Endothelial cell of hepatic sinusoid (primary cell): ENCODE measurements at regions not wholly inside any gene's neighbourhood (a gene's known extent, or its start where the extent isn't known, plus 50 kb on each side); places are given as distances from the start of the nearest gene placed in this dataset.

Experiments used
- in situ Hi-C: cut with HindIII; loops from 2 replicates; pipeline ENCODE4 v1.10.0; 2017; ENCODE audit warnings: low sequenced_read_pairs

DNA sequence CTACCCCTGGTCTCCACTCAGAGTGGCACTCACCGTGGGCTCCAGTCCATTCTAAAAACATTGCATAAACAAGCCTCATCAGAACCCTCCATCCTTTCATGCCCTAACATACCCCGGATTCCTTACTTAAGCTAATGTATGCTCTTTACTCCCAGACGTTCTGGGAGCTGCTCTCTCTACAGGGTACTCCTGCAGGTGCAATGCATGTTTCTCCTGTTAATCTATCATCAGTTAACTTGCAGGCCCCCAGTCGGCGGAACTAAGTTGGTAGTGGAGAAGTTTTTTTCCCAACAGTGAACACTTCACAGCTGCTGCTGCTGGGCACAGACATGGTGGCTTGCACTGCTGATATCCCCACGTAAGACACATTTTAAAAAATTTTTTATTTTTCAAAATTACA, 161.6 kb upstream of the FAT1 start:
- in situ Hi-C loops, result no loop called here

DNA sequence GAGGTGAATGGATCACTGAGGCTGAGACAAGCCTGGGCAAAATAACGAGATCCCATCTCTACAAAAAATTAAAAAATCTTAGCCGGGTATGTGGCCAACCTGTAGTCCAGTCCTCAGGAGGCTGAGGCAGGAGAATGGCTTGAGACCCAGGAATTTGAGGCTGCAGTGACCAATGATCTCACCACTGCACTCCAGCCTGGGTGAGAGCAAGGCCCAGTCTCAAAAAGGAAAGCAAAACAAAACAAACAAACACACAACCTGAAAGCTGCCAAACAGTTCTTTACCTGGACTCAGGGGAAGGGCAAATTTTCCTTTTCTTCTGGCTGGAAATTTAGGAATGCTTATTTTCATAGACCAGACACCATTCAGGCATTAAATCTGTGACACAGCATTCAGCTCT, 163.1 kb upstream of the FAT1 start:
- in situ Hi-C loops, result no loop called here

DNA sequence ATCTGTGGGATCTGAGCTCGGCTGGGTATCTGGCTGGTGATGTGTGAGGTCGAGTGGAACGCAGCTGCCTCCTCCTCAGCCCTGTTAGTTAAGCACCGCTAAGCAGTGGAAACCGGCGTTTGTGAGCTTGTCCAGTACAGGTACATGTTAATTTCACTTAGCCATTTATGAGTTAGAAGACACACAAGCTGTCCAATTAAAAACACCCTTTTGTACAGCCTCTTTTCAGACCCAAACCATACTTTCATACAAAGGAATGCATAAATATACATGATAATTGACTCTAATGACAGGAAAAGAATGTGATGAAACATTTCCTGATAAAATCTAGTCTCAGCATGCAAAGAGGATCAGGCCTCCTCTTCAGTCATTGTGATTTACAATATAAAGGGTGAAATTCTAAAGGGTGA, 163.6 kb upstream of the FAT1 start:
- in situ Hi-C loops, result no loop called here

DNA sequence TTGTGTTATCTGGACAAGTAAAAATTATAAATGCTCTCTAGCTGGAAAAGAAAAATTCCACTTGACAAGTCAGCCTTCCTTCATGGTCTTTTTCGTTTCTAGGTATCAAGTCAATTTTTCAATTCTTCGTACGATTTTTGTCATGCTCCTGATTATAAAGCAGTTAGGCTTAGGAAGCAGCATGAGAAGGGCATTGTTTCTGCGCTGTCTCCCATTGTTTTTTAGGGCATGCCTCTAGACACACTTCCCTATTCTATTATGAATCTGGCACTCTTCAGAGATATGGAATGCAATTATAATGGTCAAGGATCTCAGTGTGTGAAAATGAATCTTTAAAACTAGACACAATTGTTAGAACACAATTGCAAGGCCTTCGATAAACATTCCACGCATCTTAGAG, 164.1 kb upstream of the FAT1 start:
- in situ Hi-C loops, result no loop called here

DNA sequence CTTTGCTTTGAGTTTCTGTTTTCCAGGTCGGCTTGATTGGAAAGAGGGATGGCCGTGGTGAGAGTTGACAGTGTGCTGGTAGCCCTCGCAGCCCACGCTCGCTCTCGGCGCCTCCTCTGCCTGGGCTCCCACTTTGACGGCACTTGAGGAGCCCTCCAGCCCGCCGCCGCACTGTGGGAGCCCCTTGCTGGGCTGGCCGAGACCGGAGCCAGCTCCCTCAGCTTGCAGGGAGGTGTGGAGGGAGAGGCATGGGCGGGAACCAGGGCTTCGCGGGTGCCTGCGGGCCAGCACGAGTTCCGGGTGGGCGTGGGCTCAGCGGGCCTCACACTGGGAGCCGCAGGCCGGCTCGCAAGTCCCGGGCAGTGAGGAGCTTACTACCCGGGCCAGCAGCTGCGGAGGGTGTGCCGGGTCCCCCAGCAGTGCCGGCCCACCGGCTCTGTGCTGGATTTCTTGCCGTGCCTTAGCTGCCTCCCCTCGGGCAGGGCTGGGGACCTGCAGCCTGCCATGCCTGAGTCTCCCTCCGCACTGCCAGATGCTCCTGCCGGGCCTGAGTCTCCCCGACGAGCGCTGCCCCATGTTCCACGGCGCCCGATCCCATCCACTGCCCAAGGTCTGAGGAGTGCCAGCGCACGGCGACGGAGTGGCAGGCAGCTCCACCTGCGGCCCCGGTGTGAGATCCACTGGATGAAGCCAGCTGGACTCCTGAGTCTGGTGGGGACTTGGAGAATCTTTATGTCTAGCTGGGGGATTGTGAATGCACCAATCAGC, 166.4 kb upstream of the FAT1 start:
- in situ Hi-C loops, result no loop called here

DNA sequence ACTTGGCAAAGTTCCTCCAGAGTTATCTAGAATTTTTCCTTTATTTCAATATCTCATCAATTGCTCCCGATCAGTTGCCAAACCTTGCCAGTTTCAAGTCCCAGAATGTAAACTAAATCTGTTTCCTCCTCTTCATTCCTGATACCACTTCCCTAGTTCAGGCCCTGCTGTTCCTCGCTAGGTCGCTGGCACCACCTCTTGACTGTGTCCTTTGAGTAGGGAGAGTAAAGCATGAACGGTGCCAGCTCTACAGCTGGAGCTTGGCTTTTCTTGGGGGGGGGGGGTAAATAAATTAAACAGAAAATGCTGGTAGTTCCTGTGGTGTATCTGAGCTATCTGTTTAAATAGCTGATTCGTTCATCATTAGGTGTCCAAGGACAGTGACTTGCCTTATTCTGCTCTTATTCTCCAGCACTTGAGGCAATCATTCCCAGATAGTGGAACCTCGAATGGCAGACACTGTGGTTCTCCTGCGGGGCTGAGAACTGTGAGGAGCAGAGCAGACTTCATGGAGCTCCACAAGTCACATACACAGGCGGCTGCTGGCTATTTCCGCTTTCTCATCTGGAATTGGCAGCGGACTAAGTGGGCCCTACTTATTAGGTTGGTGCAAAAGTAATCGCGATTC, 168.3 kb upstream of the FAT1 start:
- in situ Hi-C loops, result no loop called here

DNA sequence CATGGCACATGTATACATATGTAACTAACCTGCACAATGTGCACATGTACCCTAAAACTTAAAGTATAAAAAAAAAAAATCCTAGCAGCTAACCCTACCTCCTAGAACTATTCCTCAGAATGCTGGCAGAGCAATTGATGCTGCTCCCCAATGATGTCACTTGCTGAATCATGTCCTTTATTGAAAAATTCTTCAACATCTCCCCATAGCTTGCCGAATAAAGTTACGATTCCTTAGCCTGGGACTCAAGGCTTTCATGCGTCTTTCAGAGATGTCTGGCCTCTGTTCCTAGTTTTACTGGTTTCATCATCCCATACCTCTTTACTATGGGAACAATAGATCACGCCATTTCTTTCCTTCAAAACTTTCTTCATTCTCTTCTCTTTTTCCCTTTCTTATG, 174.7 kb upstream of the FAT1 start:
- in situ Hi-C loops, result no loop called here

DNA sequence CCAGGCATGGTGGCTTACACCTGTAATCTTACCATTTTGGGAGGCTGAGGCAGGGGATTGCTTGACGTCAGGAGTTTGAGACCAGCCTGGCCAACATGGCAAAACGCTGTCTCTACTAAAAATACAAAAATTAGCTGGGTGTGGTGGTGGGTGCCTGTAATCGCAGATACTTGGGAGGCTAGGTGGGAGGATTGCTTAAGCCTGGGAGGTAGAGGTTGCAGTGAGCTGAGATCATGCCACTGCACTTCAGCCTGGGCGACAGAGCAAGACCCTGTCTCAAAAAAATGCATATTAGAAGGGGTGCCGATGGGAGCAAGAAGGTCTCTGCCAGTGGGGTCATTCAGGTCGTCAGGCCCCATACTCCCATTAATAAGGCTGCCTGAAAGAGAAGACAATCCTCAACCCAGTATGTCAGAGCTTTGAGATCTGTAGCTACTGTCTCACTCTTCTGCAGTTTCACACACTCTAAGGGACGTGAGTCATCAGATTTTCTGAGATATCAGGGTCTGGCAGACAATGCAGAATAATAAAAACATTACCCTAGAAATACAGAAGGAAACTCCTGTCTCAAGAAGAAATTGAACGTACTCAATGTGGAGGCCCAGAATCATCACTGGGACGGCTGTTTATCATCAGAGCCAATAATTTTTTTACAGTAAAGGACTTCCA, 176.7 kb upstream of the FAT1 start:
- in situ Hi-C loops, result no loop called here

DNA sequence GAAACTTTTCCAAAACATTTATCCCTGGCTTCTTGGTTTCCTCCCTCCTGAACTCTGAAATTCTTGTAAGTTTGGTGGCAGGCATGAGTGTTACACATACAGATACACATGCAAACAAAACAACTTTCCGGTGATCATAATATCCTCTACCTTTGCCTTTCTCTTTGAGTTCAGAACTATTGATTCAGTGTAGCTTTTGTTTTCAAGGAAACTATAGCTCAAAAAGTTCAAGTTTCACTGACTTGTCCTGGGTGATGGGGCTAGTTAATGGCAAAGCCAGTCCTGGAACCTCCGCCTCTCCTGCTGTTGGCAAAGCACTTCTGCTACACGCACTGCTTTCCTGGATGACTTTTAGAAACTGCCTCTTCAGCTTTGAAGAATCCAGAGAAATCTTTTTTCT, 177.3 kb upstream of the FAT1 start:
- in situ Hi-C loops, result no loop called here

DNA sequence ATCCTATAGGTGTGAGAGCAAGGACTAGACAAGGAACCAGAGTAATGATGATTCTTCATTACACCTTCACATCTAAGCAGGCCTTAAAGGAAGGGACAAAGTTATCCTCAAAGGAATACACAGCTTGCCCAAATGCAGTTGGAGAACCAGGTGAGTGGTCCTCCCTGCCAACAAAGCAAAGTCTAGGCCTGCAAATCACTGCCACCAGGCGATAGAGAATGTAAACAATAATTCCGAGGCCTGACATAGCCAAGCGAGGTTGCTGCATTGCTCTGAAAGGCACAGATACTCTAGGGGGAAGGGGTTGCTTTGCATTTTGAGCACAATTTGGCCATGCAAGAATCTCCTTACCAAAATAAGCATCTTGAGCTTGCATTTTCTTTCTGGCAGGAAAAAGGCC, 178.2 kb upstream of the FAT1 start:
- in situ Hi-C loops, result no loop called here

DNA sequence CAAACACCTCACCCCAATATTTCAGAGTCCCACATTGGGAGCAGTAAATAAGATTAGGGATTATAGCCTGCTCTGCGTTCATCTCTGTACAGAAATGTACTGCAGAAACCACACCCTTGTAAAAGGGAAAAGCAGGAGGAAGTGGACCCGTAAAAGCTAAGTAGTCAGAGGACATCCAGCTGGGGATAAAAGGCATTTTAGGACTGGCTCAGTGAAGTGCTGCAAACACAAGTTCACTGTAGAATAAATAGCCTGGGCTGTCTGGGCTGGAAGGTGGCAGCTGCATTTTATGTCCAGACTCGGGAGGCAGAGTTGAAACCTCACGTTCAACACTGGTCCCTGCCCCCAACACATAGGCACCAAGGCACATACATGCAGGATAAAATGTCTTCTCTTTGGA, 178.7 kb upstream of the FAT1 start:
- in situ Hi-C loops, result no loop called here

DNA sequence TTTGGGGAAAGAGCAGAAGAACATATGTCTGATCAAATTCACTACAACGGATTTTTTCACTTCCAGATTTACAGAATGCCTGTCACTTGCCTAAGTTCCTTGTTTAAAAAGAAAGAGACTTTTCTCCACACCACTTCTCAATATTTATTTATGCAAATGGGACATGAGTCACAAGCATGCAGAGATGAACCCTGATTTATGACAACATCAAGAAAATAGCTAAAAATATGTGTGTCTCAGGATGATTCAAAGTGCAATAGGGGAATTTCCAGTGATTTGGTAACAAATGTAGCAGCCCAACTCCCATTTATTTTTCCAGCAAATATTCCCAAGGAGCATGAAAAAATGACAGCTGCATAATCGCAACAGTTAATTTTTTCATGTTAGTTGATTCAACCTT, 180.4 kb upstream of the FAT1 start:
- in situ Hi-C loops, result no loop called here

DNA sequence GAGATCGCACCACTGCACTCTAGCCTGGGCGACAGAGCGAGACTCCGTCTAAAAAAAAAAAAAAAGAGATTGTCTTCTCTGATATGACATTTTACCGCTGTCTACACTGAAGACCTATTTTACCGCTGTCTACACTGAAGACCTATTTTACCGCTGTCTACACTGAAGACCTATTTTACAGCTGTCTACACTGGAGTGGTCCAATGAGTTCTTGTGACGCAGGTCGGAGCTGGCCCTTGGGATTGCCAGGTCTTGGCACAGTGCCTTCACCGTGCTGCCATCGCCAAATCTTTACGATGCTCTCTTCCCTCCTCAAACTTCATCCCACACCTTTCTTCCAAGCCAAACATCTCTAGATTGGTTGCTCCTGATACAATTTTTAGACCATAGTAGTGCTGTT, 183.1 kb upstream of the FAT1 start:
- in situ Hi-C loops, result no loop called here

DNA sequence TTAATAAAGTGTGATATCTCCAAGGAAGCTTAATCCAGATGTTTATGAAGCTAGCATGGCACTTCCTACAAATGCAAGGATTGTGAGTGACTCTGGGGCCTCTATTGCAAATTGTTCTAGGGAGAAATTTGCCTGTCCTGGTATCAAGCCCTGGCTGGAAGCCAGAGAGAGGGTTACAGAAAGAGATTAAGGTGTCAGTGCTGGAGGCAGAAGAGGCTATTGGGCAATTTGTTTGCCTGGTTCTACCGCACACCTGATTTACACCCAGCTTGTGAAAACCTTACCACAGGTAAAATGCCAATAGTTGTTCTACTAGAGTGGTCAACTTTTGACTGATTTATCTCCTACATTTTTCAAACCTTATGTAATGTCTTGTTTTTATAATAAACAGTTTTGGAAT, 186.7 kb upstream of the FAT1 start:
- in situ Hi-C loops, result no loop called here

DNA sequence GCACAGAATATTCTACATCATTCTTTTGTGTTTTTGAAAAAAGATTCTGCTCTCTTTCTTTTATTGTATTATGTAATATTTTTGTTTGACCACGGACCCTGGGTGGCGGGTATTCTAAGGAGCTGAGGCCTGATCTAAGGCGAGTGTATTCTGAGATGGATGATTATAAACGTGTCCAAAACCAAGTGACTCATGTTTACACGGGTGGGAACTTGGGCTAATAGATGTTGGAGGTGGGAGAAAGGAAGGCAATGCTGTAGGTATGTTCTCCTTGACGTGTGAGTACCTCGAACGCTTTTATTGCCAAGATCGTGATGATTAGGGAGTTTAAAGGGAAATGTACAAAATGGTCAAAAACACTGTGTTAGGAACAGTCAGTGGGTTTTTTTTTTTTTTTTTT, 188.9 kb upstream of the FAT1 start:
- in situ Hi-C loops, result no loop called here

DNA sequence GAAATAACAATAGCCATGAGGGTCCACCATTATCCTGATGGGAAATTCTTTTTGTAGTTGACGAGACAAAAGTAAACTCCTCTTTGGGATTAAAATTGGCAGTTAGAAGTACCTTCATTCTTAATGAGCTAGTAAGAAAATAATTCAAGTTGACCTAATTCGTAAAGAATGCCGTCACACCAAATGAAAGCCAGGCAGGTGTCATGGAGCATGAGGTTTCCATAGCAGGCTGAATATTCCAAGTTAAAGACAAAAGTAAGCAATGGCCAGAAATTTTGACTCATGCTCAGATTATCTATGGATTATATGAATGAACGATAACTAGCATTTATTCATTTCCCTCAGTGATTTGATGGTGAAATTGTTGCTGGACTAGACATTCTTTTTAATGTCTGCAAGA, 192.2 kb upstream of the FAT1 start:
- in situ Hi-C loops, result no loop called here

DNA sequence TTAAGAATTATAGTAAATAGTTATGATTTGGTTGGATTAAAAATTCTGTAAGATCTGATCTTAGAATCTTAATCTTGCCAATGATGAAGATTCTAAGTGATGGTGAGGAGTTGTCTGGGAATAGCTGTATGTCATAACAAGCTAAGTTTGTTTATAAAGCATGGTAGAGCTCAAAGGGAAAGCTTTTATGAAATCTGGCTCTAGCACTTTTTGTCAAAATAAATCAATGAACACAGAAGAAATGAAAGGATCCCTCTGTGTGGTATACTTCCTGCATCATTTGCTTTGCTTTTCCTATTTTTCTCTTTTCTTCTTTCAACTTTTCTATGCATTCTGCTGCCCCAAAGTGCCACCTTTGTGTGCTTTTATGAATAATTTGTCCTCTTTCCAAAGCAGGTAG, 193.5 kb upstream of the FAT1 start:
- in situ Hi-C loops, result no loop called here

DNA sequence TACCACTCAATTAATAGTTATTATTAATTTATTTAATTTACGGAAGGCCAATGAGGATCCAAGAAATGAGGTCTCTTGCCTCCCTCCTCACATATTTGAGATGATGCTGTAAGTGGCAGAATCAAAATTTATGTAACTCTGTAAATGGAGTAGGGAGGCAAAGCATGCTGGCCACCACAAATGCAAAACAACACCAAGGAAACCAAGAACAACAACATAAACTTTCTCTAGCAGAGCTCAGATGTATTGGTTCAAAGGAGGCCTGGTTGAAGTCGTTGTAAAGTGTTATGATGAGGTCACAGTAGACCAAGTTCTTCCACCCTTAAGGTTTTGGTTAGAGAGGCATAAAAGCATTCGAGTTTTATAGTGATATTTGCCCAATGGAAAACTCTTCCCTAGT, 194.8 kb upstream of the FAT1 start:
- in situ Hi-C loops, result no loop called here

DNA sequence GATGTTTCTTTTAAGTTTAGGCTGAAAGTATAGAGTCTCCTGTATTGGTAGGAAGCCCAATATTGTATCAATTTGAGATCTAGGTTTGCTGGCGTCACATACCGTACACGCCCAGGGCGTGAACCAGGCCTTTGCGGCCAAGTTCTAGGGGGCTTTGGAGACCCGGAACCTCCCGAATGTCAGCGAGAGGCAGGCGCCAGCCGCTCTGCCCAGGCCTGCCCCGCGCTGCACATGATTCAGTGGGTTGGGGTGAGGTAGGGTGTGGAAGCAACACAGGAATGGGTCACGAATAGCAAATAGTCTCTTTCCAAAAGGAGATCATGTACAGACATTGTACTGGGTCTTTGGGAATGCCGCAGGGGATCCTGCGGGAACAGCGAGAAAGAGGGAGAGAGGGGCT, 195.7 kb upstream of the FAT1 start:
- in situ Hi-C loops, result no loop called here

DNA sequence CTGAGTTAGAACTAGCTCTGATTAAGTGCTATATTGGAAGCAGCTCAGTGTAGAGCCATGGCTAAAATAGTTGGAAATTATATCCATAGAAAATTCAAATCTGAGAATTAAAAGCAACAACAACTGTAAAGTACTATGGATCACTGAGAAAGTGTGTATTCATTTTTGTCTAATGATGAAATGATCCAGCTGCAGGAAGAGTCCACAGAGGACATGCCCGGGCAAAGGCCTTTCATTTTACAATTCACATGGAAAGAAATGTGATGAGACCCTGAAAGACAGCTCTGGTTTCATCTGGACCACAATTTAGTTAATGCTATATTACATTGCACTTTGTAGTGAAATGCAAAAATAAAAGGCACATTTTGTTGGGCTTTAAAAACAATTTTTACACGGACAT, 196.8 kb upstream of the FAT1 start:
- in situ Hi-C loops, result no loop called here

DNA sequence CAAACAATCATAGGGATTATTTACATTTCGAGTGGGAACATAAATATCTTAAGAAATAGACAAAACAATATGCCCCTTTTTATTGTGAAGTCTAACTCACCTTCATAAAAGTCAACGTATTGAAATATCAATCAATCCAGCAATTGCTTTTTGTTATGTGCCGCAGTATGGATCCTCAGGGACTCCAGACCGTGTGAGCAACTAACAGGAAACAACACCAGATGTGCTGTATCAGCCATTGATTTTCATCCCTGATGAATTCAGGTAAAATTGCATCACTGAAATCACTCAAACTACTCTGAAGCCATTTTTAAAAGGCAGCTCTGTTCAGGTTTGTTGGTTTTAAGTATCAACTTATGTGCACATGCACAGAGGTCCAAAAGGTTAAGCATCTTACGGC, 197.3 kb upstream of the FAT1 start:
- in situ Hi-C loops, result no loop called here

DNA sequence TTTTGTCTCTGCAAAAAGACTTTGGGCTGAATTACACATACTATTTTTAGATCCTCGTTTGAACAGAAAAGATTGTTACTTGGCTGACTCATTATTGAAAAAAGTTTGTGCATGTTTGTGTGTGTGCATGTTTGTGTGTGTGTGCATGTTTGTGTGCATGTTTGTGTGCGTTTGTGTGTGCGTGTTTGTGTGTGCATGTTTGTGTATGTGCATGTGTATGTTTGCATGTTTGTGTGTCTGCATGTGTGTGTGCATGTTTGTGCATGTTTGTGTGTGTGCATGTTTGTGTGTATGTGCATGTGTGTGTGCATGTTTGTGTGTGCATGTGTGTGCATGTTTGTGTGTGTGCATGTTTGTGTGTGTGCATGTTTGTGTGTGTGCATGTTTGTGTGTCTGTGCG, 201.1 kb upstream of the FAT1 start:
- in situ Hi-C loops, result loop anchor here (5.0 kb wide), 1 partner anchor 72 kb away; no protein-coding TSS in a partner anchor
